ENCODE measurements at regions not wholly inside any gene's neighbourhood (a gene's known extent, or its start where the extent isn't known, plus 50 kb on each side); places are given as distances from the start of the nearest gene placed in this dataset.

- Histone ChIP-seq H2BK20ac (ENCODE audit: low read depth, low read length) (0 out of 2 replicates have a peak overlapping the region, but pooled peaks have one; percentile 75), H2BK120ac (ENCODE audit: low read depth, low read length) (0 out of 2 replicates have a peak overlapping the region, but pooled peaks have one; percentile 42), H3K4me2 (ENCODE audit: low read depth, low read length) (no peak overlapping the region), H3K9me1 (ENCODE audit: insufficient read depth, low read length) (no peaks in the 10 kb centered on the region), H2AK9ac (replicated peaks; ENCODE audit: low read depth, low read length, poor library complexity) (no peak overlapping the region), H3K23ac (ENCODE audit: low read depth, low read length) (peak overlapping the region; percentile 59; the same call in 1 of the 2 replicates), H2BK5ac (ENCODE audit: low read depth, low read length, poor library complexity, severe bottlenecking) (peak overlapping the region; percentile 74), H3K4me1 (ENCODE audit: control insufficient read depth, insufficient read depth, low read length) (no peaks in the 10 kb centered on the region; the same call in 1 of the 2 replicates), H4K20me1 (ENCODE audit: insufficient read depth, low read length) (no peaks in the 10 kb centered on the region), H3K9ac (ENCODE audit: low read depth, low read length) (no peak overlapping the region), H3K36me3 (ENCODE audit: control insufficient read depth, insufficient read depth, low read length) (no peaks in the 10 kb centered on the region), H3K14ac (replicated peaks; ENCODE audit: low read depth, low read length) (peak overlapping the region; percentile 68; the same call in 1 of the 2 replicates), H4K8ac (ENCODE audit: low read depth in 2 of 2, low read length in 2 of 2) (peak overlapping the region in 1 of 2 experiments; percentile 81; a peak in 1 of 4 replicates), H2AFZ (replicated peaks; ENCODE audit: low read length, poor library complexity) (no peak overlapping the region), H4K5ac (ENCODE audit: low read depth, low read length) (no peak overlapping the region), H2BK15ac (ENCODE audit: low read depth, low read length) (no peak overlapping the region), H3K4ac (ENCODE audit: low read depth, low read length) (peak overlapping the region; percentile 50; the same call in 1 of the 2 replicates), H3K18ac (ENCODE audit: low read depth, low read length) (peak overlapping the region; percentile 87; the same call in 1 of the 2 replicates), H4K91ac (ENCODE audit: insufficient read depth, low read depth, low read length) (no peak overlapping the region), H2AK5ac (ENCODE audit: low read depth, low read length) (no peak overlapping the region), H3K56ac (ENCODE audit: extremely low read depth, insufficient read depth, low read length) (0 out of 2 replicates have a peak overlapping the region, but pooled peaks have one; percentile 19), H3K27ac (ENCODE audit: insufficient read depth, low read length) (no peak overlapping the region), H3K79me1 (ENCODE audit: low read depth in 1 of 2, low read length in 2 of 2) (no peaks in the 10 kb centered on the region), H3K27me3 (ENCODE audit: control insufficient read depth, insufficient read depth, low read length) (no peaks in the 10 kb centered on the region), H3K9me3 (ENCODE audit: control insufficient read depth, insufficient read depth, low read length) (no peaks in the 10 kb centered on the region), H3K4me3 (ENCODE audit: insufficient read depth, low read depth, low read length) (no peak overlapping the region)
- intact Hi-C loops (cut with micrococcal nuclease) (no loop called here), in situ Hi-C loops (cut with MboI; ENCODE audit: low sequenced_read_pairs) (no loop called here), dilution Hi-C loops (cut with HindIII; ENCODE audit: low sequenced_read_pairs, unreplicated experiment) (no loop called here)
- TF ChIP-seq CHD1 (IDR thresholded peaks at IDR 0.05; ENCODE audit: low read depth, low read length) (no peak), MXI1 (IDR thresholded peaks at IDR 0.05; ENCODE audit: borderline replicate concordance, low read depth, low read length) (no peak), MAFK (IDR thresholded peaks at IDR 0.05; ENCODE audit: low read depth, low read length) (no peak), POLR2A (IDR thresholded peaks at IDR 0.05; ENCODE audit: low read depth, low read length) (no peak), FOS (IDR thresholded peaks at IDR 0.05; ENCODE audit: low read depth, low read length) (no peak), SMC3 (IDR thresholded peaks at IDR 0.05; ENCODE audit: low read depth, low read length) (no peak), CEBPB (IDR thresholded peaks at IDR 0.05; ENCODE audit: low read depth, low read length) (no peak), MAZ (IDR thresholded peaks at IDR 0.05; ENCODE audit: borderline replicate concordance, low read depth, low read length) (no peak), NFE2L2 (IDR thresholded peaks at IDR 0.05; ENCODE audit: low read depth, low read length) (no peak), RCOR1 (IDR thresholded peaks at IDR 0.05; ENCODE audit: insufficient replicate concordance, low read length) (no peak), RFX5 (IDR thresholded peaks at IDR 0.05; ENCODE audit: low read depth, low read length) (no peak), USF2 (IDR thresholded peaks at IDR 0.05; ENCODE audit: low read depth, low read length) (no peak), BHLHE40 (IDR thresholded peaks at IDR 0.05; ENCODE audit: low read depth, low read length) (no peak), RAD21 (IDR thresholded peaks at IDR 0.05; ENCODE audit: low read length) (no peak), CTCF (conservative IDR thresholded peaks at IDR 0.05; ENCODE audit: low read depth, low read length) (no peak), ELK1 (IDR thresholded peaks at IDR 0.05; ENCODE audit: borderline replicate concordance, low read depth, low read length) (no peak)
- BruUV-seq (replicated peaks): no TSS peak
- ATAC-seq (ENCODE audit: low read depth): peak; percentile 57
- POLR2A ChIA-PET (ENCODE audit: unreplicated experiment): no interaction called here
- peak; percentile 72 for DNase-seq
- CTCF ChIA-PET: no interaction called here
- no CpG with 5 or more reads among the region's 2 CpGs for WGBS, 2 experiments (ENCODE audit: extremely low coverage in 2 of 2, insufficient read length in 1 of 2)
These were observed 212.6 kb upstream of the FZD8 start for GRCh38 chr10:35854661-35855060.

Measured in IMR-90 (cell line).